Lower leg skin (tissue), 3 donors: ENCODE measurements at regions not wholly inside any gene's neighbourhood (a gene's known extent, or its start where the extent isn't known, plus 50 kb on each side); places are given as distances from the start of the nearest gene placed in this dataset.

ENCODE experiments used
- CTCF ChIP-seq, 3 donors: fragments of 450-650 bp; IDR thresholded peaks; one replicate each; pipeline ENCODE4 v1.5.1; 2016; ENCODE audit warnings: antibody characterized with exemption in 3 of 3, mild to moderate bottlenecking in 3 of 3, moderate library complexity in 2 of 3
- POLR2A ChIP-seq, 2 donors: fragments of 450-650 bp; IDR thresholded peaks; one replicate each; pipeline ENCODE4 v1.6.1; 2016 to 2017; ENCODE audit warnings: antibody characterized with exemption in 2 of 2, mild to moderate bottlenecking in 1 of 2, moderate library complexity in 1 of 2

GRCh38 chr18:4871197-4871596 lies 325.9 kb downstream of the AKAIN1 start:
- TF ChIP-seq CTCF (IDR thresholded peaks at IDR 0.05) (no peak), POLR2A (IDR thresholded peaks at IDR 0.05) (no peak)
